ENCODE measurements at regions not wholly inside any gene's neighbourhood (a gene's known extent, or its start where the extent isn't known, plus 50 kb on each side); places are given as distances from the start of the nearest gene placed in this dataset.

DNA sequence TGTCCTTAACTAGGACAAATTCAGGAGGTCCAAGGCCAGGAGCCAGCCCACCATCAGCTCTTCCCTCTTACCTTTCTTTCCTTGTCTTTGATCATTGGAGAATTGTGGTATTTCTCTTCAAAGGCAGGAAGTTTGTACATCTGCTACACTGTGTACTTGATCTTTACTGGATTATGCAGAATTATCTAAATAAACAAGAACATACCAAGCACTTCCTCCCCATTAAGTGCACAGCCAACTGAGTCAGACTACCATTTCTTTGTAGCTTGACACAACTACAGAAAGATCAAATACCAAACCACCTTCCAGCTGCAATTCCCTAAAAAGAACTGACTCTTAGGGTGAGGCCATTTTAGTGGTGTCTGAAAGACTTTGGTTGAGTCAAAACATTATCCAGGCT lies 195.1 kb downstream of the HDGFL1 start:
- Histone ChIP-seq H3K4me2 (ENCODE audit: low read length) (no peak overlapping the region), H3K4me3 (ENCODE audit: low read length) (no peak overlapping the region), H3K79me2 (ENCODE audit: low read length) (no peaks in the 10 kb centered on the region), H2AFZ (ENCODE audit: low read depth, low read length) (no peak overlapping the region), H4K20me1 (ENCODE audit: insufficient read depth, low read length) (no peaks in the 10 kb centered on the region), H3K27me3 (ENCODE audit: low read depth, low read length) (no peaks in the 10 kb centered on the region), H3K4me1 (ENCODE audit: low read length) (no peaks in the 10 kb centered on the region), H3K9me3 (ENCODE audit: insufficient read depth, low read length) (no peaks in the 10 kb centered on the region), H3K9ac (ENCODE audit: low read length) (no peak overlapping the region), H3K27ac (ENCODE audit: low read length) (no peak overlapping the region), H3K36me3 (replicated peaks; ENCODE audit: low read depth, low read length) (no peaks in the 10 kb centered on the region)
- no peak for TF ChIP-seq EZH2phosphoT487 (IDR thresholded peaks at IDR 0.05; ENCODE audit: low read depth)
- TF ChIP-seq, protein P1, sequence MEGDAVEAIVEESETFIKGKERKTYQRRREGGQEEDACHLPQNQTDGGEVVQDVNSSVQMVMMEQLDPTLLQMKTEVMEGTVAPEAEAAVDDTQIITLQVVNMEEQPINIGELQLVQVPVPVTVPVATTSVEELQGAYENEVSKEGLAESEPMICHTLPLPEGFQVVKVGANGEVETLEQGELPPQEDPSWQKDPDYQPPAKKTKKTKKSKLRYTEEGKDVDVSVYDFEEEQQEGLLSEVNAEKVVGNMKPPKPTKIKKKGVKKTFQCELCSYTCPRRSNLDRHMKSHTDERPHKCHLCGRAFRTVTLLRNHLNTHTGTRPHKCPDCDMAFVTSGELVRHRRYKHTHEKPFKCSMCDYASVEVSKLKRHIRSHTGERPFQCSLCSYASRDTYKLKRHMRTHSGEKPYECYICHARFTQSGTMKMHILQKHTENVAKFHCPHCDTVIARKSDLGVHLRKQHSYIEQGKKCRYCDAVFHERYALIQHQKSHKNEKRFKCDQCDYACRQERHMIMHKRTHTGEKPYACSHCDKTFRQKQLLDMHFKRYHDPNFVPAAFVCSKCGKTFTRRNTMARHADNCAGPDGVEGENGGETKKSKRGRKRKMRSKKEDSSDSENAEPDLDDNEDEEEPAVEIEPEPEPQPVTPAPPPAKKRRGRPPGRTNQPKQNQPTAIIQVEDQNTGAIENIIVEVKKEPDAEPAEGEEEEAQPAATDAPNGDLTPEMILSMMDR (IDR thresholded peaks at IDR 0.05; ENCODE audit: low read depth, low read length), result no peak

DNA sequence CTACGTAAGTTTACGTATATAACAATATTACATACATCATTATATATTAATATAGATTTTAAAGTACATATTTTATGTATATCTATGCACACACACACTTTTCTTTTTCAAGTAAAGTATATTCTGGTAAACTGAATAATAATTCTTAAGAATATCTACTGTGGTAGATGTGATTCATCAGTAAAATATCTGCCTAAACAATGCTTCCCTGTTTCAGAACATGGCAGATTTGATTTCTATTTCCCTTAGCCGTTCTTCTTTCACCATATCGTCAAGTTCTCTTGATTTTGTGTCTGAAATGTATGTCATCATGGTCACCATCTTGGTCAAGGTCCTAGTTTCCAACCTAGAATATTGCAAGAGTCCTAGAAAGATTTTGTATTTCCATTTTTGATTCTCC lies 195.6 kb downstream of the HDGFL1 start:
- no peaks in the 10 kb centered on the region for H3K27me3 ChIP-seq (ENCODE audit: low read depth, low read length)
- H3K4me2 ChIP-seq (ENCODE audit: low read length), result no peak overlapping the region
- no peak overlapping the region for H3K4me3 ChIP-seq (ENCODE audit: low read length)
- TF ChIP-seq, protein P1 (IDR thresholded peaks at IDR 0.05; ENCODE audit: low read depth, low read length), result no peak
- no peak for TF ChIP-seq EZH2phosphoT487 (IDR thresholded peaks at IDR 0.05; ENCODE audit: low read depth)
- no peaks in the 10 kb centered on the region for H4K20me1 ChIP-seq (ENCODE audit: insufficient read depth, low read length)
- H3K4me1 ChIP-seq (ENCODE audit: low read length), result no peaks in the 10 kb centered on the region
- no peak overlapping the region for H3K9ac ChIP-seq (ENCODE audit: low read length)
- H3K9me3 ChIP-seq (ENCODE audit: insufficient read depth, low read length), result no peaks in the 10 kb centered on the region
- H2AFZ ChIP-seq (ENCODE audit: low read depth, low read length), result no peak overlapping the region
- H3K36me3 ChIP-seq (replicated peaks; ENCODE audit: low read depth, low read length), result no peaks in the 10 kb centered on the region
- no peak overlapping the region for H3K27ac ChIP-seq (ENCODE audit: low read length)
- H3K79me2 ChIP-seq (ENCODE audit: low read length), result no peaks in the 10 kb centered on the region

DNA sequence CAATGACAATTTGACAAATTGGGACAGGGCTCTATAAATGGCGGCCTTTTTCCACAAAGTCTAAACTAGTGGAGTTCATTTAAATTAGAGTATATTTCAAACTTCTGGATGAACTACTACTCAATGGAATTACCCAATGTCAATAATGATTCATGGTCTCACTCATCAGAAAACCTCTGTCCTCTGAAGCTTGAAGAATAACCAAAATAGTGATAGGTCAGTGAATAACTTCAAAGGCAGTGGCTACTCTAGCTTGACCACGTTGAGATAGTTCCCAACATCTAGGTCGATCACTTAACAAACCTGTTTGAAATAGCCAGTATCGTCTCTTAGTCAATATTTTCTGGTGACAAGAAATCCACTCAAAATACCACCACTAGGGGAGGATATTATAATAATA lies 197.6 kb downstream of the HDGFL1 start:
- no peaks in the 10 kb centered on the region for H3K9me3 ChIP-seq (ENCODE audit: insufficient read depth, low read length)
- no peaks in the 10 kb centered on the region for H4K20me1 ChIP-seq (ENCODE audit: insufficient read depth, low read length)
- no peak overlapping the region for H3K27ac ChIP-seq (ENCODE audit: low read length)
- H3K4me1 ChIP-seq (ENCODE audit: low read length), result no peaks in the 10 kb centered on the region
- H3K36me3 ChIP-seq (replicated peaks; ENCODE audit: low read depth, low read length), result no peaks in the 10 kb centered on the region
- H3K9ac ChIP-seq (ENCODE audit: low read length), result no peak overlapping the region
- no peak overlapping the region for H2AFZ ChIP-seq (ENCODE audit: low read depth, low read length)
- no peaks in the 10 kb centered on the region for H3K79me2 ChIP-seq (ENCODE audit: low read length)
- no peak overlapping the region for H3K4me3 ChIP-seq (ENCODE audit: low read length)
- no peaks in the 10 kb centered on the region for H3K27me3 ChIP-seq (ENCODE audit: low read depth, low read length)
- TF ChIP-seq, protein P1 (IDR thresholded peaks at IDR 0.05; ENCODE audit: low read depth, low read length), result no peak
- no peak for TF ChIP-seq EZH2phosphoT487 (IDR thresholded peaks at IDR 0.05; ENCODE audit: low read depth)
- H3K4me2 ChIP-seq (ENCODE audit: low read length), result no peak overlapping the region

DNA sequence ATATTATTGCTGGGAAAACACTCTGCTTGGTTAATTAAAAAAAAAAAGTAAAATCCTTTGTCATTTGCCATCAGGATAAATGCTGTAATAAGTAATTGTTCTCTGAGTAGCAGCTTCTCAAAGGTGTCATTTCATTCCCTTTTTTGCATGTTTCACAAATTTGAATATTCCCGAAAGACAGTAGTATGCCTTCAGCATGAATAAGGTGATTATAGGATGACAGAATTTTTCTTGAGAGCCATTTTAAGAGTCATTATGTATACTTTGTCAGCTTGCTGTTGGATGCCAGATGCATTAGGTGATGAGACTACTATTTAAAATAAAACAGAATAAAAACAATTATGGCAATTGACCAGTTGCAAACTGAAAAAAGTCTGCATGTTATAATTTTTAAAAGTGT lies 200.7 kb downstream of the HDGFL1 start:
- no peak for TF ChIP-seq EZH2phosphoT487 (IDR thresholded peaks at IDR 0.05; ENCODE audit: low read depth)
- TF ChIP-seq, protein P1 (IDR thresholded peaks at IDR 0.05; ENCODE audit: low read depth, low read length), result no peak
- H3K36me3 ChIP-seq (replicated peaks; ENCODE audit: low read depth, low read length), result no peaks in the 10 kb centered on the region
- no peak overlapping the region for H3K4me2 ChIP-seq (ENCODE audit: low read length)
- no peak overlapping the region for H2AFZ ChIP-seq (ENCODE audit: low read depth, low read length)
- no peaks in the 10 kb centered on the region for H3K27me3 ChIP-seq (ENCODE audit: low read depth, low read length)
- H3K79me2 ChIP-seq (ENCODE audit: low read length), result no peaks in the 10 kb centered on the region
- no peaks in the 10 kb centered on the region for H3K9me3 ChIP-seq (ENCODE audit: insufficient read depth, low read length)
- no peak overlapping the region for H3K9ac ChIP-seq (ENCODE audit: low read length)
- H3K27ac ChIP-seq (ENCODE audit: low read length), result no peak overlapping the region
- H3K4me3 ChIP-seq (ENCODE audit: low read length), result no peak overlapping the region
- no peaks in the 10 kb centered on the region for H3K4me1 ChIP-seq (ENCODE audit: low read length)
- no peaks in the 10 kb centered on the region for H4K20me1 ChIP-seq (ENCODE audit: insufficient read depth, low read length)

Measured in OCI-LY3 (cell line).